Activated T-helper 2 cell treated with anti-CD3 and anti-CD28 coated beads, Interferon-gamma antibody, Interleukin-2, Interleukin-4, amounts not matched to agents 10 μg/mL and 5 μg/mL and 100 μg/mL, durations not matched to agents 14 hours and 24 hours and 36 hours (primary cell): ENCODE measurements at regions not wholly inside any gene's neighbourhood (a gene's known extent, or its start where the extent isn't known, plus 50 kb on each side); places are given as distances from the start of the nearest gene placed in this dataset.

Source experiments
- DNase-seq: peaks from one replicate; pipeline ENCODE4 v3.0.0; 2021; ENCODE audit warnings: low spot score
- H3K27ac Mint-ChIP-seq: one replicate; pipeline ENCODE4 v1.8.0; 2021; ENCODE audit warnings: mixed read lengths
- H3K27me3 Mint-ChIP-seq: one replicate; pipeline ENCODE4 v1.8.0; 2021; ENCODE audit warnings: low read depth, mixed read lengths
- H3K36me3 Mint-ChIP-seq: one replicate; pipeline ENCODE4 v1.8.0; 2021; ENCODE audit warnings: low read depth, mixed read lengths
- H3K4me1 Mint-ChIP-seq: one replicate; pipeline ENCODE4 v1.8.0; 2021; ENCODE audit warnings: low read depth, mixed read lengths
- H3K4me3 Mint-ChIP-seq: one replicate; pipeline ENCODE4 v1.8.0; 2021; ENCODE audit warnings: low read depth, mild to moderate bottlenecking, moderate library complexity, mixed read lengths
- H3K9me3 Mint-ChIP-seq: one replicate; pipeline ENCODE4 v1.8.0; 2021; ENCODE audit warnings: mixed read lengths
- intact Hi-C: fragments of 100-400 bp; cut with micrococcal nuclease; formaldehyde crosslinking; loops from one replicate; pipeline ENCODE4 v1.15.1; 2023

GRCh38 chr3:107870096-107870495, 220.7 kb downstream of the CD47 start:
- Mint-ChIP-seq H3K4me3 (no peak overlapping the region), H3K9me3 (no peaks in the 10 kb centered on the region), H3K27me3 (peaks cover 7% of the 10 kb centered on the region), H3K36me3 (no peaks in the 10 kb centered on the region), H3K4me1 (peaks cover 11% of the 10 kb centered on the region), H3K27ac (no peak overlapping the region)
- intact Hi-C loops, result loop anchor here (2.0 to 10.0 kb wide), 2 partner anchors 217 to 425 kb away; partner anchors contain the start of gene HHLA2
- no peak for DNase-seq

- H3K4me3 Mint-ChIP-seq, result no peak overlapping the region
- H3K9me3 Mint-ChIP-seq, result no peaks in the 10 kb centered on the region
- no peak overlapping the region for H3K27ac Mint-ChIP-seq
- no peaks in the 10 kb centered on the region for H3K36me3 Mint-ChIP-seq
- peaks cover 11% of the 10 kb centered on the region for H3K4me1 Mint-ChIP-seq
- intact Hi-C loops, result no loop called here
- DNase-seq, result no peak
- peaks cover 9% of the 10 kb centered on the region for H3K27me3 Mint-ChIP-seq
Observed at GRCh38 chr3:107868449-107868848, 222.4 kb downstream of the CD47 start.

DNA sequence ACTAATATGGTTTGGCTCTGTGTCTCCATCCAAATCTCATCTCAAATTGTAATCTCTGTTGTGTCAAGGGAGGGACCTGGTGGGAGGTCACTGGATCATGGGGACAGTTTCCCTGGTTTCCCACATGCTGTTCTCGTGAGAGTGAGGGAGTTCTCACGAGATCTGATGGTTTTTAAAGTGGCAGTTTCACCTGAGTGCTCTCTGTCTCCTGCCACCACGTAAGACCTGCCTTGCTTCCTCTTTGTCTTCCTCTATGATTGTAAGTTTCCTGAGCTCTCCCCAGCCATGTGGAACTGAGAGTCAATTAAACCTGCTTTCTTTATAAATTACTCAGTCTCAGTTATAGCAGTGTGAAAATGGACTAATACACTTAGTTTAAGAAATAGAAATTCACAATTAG, 228.9 kb downstream of the CD47 start:
- Mint-ChIP-seq H3K4me1 (peaks cover 4% of the 10 kb centered on the region), H3K27me3 (peaks cover 22% of the 10 kb centered on the region), H3K4me3 (no peak overlapping the region), H3K9me3 (no peaks in the 10 kb centered on the region), H3K36me3 (no peaks in the 10 kb centered on the region), H3K27ac (no peak overlapping the region)
- no peak for DNase-seq
- intact Hi-C loops, result no loop called here

- Mint-ChIP-seq H3K27ac (no peak overlapping the region), H3K4me1 (peaks cover 4% of the 10 kb centered on the region), H3K9me3 (no peaks in the 10 kb centered on the region), H3K4me3 (no peak overlapping the region), H3K36me3 (no peaks in the 10 kb centered on the region), H3K27me3 (peaks cover 18% of the 10 kb centered on the region)
- no peak for DNase-seq
- intact Hi-C loops, result no loop called here
Observed at GRCh38 chr3:107861422-107861821, 229.4 kb downstream of the CD47 start.
